ENCODE measurements at regions not wholly inside any gene's neighbourhood (a gene's known extent, or its start where the extent isn't known, plus 50 kb on each side); places are given as distances from the start of the nearest gene placed in this dataset.

DNA sequence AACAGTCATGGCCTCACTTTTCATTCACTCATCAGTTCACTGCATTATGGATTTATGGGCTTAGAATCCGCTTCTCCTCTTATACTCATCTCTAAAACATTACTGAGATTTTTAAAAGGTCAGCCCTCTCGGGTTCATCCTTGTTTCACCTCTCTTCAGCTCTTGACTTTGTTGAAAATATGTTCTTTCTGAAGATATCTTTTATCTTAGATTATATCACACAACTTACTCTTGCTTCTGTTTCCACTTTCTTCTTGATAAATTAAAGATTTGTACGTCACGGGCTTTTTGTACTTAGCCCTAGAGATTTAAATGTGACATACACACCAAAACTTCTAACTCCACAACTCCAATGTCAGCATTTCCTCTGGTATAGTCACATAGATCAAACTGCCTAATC is 342.5 kb upstream of the TMEM229A start:
- H3K4me1 ChIP-seq (replicated peaks in 1 of 4; ENCODE audit: control insufficient read depth in 3 of 4, insufficient read depth in 4 of 4, low read length in 3 of 4), result no peaks in the 10 kb centered on the region
- no peak overlapping the region for H3K4me2 ChIP-seq (ENCODE audit: insufficient read depth in 1 of 2, low read depth in 2 of 2, low read length in 2 of 2)
- H2BK20ac ChIP-seq (ENCODE audit: low read length), result no peak overlapping the region
- ChIA-PET CTCF (ENCODE audit: partially characterized antibody) (no interaction called here), POLR2A (ENCODE audit: partially characterized antibody) (no interaction called here)
- H3K4me3 ChIP-seq (ENCODE audit: extremely low read depth in 1 of 4, insufficient read depth in 2 of 4, low read depth in 3 of 4, low read length in 4 of 4), result no peak overlapping the region
- no peak overlapping the region for H2BK12ac ChIP-seq (ENCODE audit: low read depth, low read length)
- H2AFZ ChIP-seq (ENCODE audit: low read length), result no peak overlapping the region
- no peak overlapping the region for H2BK15ac ChIP-seq (ENCODE audit: low read length)
- no peak overlapping the region for H4K91ac ChIP-seq (replicated peaks; ENCODE audit: insufficient read length, low read length)
- no peak overlapping the region for H3K14ac ChIP-seq (ENCODE audit: insufficient read length)
- H3K18ac ChIP-seq (ENCODE audit: extremely low read depth, low read length), result no peak overlapping the region
- H3K36me3 ChIP-seq (ENCODE audit: control insufficient read depth in 2 of 4, insufficient read depth in 4 of 4, low read length in 3 of 4), result no peaks in the 10 kb centered on the region
- H3K27me3 ChIP-seq (replicated peaks in 1 of 4; ENCODE audit: control insufficient read depth in 3 of 4, extremely low read depth in 1 of 4, insufficient read depth in 3 of 4, low read length in 3 of 4), result no peaks in the 10 kb centered on the region
- H3K4ac ChIP-seq (replicated peaks; ENCODE audit: insufficient read length, low read depth, low read length), result no peak overlapping the region
- H3K9ac ChIP-seq (replicated peaks in 1 of 4; ENCODE audit: extremely low read depth in 1 of 4, low read depth in 3 of 4, low read length in 3 of 4), result no peak overlapping the region
- H3K27ac ChIP-seq (ENCODE audit: low read depth, low read length), result no peak overlapping the region
- H4K20me1 ChIP-seq (replicated peaks in 1 of 2; ENCODE audit: control insufficient read depth in 1 of 2, insufficient read depth in 2 of 2, low read length in 2 of 2), result no peaks in the 10 kb centered on the region
- no peaks in the 10 kb centered on the region for H3K23me2 ChIP-seq (ENCODE audit: low read depth, low read length)
- no peak overlapping the region for H2BK120ac ChIP-seq (replicated peaks; ENCODE audit: low read depth, low read length)
- no peak overlapping the region for H3K56ac ChIP-seq (replicated peaks; ENCODE audit: insufficient read length, low read depth, low read length)
- no peak overlapping the region for H2AK5ac ChIP-seq (ENCODE audit: low read depth, low read length)
- no peak overlapping the region for H3K23ac ChIP-seq (ENCODE audit: insufficient read length)
- H3K79me1 ChIP-seq (ENCODE audit: low read depth, low read length), result no peaks in the 10 kb centered on the region
- H4K8ac ChIP-seq (ENCODE audit: extremely low read depth, insufficient read depth, low read length), result no peak overlapping the region
- FAIRE-seq (no peak), DNase-seq (ENCODE audit: low read depth in 1 of 2, low spot score in 2 of 2) (no peak)
- H3K79me2 ChIP-seq (ENCODE audit: control insufficient read depth in 1 of 2, insufficient read depth in 2 of 2, low read length in 2 of 2), result no peaks in the 10 kb centered on the region
- H3K9me3 ChIP-seq (ENCODE audit: insufficient read depth in 2 of 2, low read depth in 1 of 2, low read length in 1 of 2), result no peaks in the 10 kb centered on the region
- H2BK5ac ChIP-seq (ENCODE audit: low read depth, low read length), result no peak overlapping the region
- no peak overlapping the region for H4K5ac ChIP-seq (ENCODE audit: insufficient read length, low read depth, low read length)
- WGBS, 2 experiments (ENCODE audit: extremely low coverage in 1 of 2, insufficient coverage in 1 of 2, insufficient read length in 1 of 2, insufficient replicate concordance in 2 of 2, low coverage in 1 of 2, low lambda C conversion rate in 2 of 2, missing lambda C conversion rate in 1 of 2), result 89% methylated on average over 4 of the region's 4 CpGs; no CpG with 5 or more reads in 1 of the 2 experiments
- TF ChIP-seq POLR2A (IDR thresholded peaks at IDR 0.05; ENCODE audit: control extremely low read depth in 1 of 2, low read depth in 2 of 2, low read length in 2 of 2), result no peak
- TF ChIP-seq, protein P1, sequence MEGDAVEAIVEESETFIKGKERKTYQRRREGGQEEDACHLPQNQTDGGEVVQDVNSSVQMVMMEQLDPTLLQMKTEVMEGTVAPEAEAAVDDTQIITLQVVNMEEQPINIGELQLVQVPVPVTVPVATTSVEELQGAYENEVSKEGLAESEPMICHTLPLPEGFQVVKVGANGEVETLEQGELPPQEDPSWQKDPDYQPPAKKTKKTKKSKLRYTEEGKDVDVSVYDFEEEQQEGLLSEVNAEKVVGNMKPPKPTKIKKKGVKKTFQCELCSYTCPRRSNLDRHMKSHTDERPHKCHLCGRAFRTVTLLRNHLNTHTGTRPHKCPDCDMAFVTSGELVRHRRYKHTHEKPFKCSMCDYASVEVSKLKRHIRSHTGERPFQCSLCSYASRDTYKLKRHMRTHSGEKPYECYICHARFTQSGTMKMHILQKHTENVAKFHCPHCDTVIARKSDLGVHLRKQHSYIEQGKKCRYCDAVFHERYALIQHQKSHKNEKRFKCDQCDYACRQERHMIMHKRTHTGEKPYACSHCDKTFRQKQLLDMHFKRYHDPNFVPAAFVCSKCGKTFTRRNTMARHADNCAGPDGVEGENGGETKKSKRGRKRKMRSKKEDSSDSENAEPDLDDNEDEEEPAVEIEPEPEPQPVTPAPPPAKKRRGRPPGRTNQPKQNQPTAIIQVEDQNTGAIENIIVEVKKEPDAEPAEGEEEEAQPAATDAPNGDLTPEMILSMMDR (IDR thresholded peaks at IDR 0.05; ENCODE audit: control extremely low read depth in 1 of 3, insufficient read depth in 1 of 3, low read depth in 1 of 3, low read length in 3 of 3), result no peak
